ENCODE measurements at regions not wholly inside any gene's neighbourhood (a gene's known extent, or its start where the extent isn't known, plus 50 kb on each side); places are given as distances from the start of the nearest gene placed in this dataset.
A peak's percentile ranks its signal among the peaks of the same experiment; 100 is the strongest.

DNA sequence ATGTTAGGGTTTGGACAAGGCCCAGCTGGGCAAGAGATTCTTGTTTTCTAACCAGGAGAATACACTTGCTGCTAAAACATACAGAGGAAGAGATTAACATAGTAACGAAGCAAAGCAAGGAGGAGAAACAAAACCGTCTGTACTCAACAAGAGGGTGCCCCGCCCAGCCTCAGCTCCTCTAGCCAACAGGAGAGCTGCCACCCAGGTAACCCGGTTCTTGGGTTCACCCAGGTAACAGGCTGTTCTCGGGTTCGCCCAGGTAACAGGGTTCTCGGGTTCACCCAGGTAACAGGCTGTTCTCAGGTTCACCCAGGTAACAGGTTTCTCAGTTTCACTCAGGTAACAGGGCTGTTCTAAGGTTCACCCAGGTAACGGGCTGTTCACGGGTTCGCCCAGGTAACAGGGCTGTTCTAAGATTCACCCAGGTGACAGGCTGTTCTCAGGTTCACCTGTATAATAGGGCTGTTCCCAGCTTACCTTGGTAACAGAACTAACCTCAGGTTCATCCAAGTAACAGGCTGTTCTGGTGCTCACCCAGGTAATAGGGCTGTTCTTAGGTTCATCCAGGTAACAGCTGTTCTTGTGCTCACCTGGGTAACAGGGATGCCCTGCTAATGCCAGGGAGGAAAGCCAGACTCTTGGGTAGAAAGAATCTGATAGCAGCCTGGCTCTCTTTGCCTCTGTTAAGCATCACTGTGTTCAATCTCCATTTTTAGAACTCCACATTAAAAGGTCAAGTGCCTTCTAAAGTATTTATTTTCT lies 271.6 kb downstream of the SYK start:
- DNase-seq = no peak

DNA sequence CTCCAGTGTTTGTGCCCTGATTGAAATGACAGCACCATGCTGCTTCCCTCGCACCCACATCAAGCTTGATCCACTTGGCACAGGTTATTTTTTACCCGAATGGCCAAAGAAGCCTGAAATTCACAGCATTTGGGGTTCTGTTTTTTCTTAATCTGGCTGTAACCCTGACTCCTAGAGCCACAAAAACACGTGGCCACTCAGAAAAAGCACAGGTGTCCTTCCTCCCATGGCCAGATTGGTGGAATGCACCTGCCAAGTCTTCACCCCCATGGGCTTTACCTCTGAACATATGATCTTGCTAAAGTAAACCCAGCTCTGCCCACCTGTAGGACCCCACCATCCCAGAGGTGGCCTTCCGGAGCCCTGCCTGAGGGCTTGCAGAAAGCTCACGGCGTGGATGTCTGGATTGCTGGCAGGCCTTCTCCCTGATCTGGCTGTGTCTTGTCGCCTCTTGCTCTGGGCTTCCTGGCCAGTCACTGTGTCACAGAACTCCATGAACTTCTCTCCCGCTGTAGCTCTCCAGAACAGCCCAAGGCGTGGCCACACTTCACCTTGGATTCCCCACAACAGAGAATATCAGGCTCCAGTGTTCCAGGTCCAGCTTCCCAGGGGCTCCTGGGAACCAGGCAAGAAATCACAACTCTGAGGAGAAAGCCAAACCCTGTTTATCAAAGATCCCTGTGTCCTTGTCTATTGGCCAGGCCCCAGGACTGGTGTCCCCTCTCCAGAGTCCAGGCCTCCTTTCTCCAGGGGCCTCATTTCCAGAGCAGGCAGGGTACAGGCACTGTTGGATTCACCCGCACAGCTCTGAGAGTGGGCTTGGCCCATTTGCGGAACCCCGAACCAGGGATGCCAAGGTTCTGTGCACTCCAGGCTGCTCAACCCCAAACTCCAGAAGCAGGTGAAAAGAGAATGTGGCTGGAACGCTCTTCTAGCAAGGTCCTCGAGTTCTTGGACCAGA lies 272.5 kb downstream of the SYK start:
- DNase-seq = no peak

DNA sequence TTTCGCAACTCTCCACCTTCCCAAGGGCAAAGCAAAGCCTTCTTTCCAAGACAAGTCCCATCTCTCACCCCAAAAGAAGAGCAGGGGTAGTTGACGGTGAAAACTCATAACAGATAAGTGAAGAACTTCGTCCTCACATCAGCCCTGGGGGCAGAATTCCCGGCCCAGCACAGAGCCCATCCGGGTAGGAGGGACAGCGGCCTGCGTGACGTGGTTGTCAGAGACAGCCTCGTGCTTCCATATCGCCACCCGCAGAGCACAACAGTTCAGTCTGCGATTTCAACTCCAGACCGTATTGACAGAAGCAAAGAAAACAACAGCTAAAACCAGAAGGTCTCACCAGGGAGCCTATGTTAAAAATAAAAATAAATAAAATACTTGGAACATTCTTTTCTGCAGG lies 273.2 kb downstream of the SYK start:
- no peak for DNase-seq

DNA sequence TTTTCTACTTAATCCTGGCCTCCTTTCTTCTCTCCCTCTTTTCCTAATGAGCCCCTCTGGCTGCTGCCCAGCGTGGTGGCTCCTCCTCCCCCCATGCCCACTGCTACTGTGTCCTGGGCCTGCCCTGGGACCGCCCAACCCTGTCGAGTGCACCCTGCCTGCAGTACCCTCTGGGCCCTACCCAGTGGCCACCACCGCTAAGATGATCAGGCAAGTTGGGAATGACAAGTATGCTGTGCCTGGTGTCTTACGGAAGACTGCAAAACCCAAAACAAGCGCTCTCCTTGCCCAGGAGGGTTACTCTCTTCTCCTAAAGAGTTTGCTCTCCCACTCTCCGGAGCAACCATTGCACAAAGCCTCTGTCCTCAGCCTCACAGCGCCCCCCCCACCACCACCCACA lies 273.7 kb downstream of the SYK start:
- no peak for DNase-seq

DNA sequence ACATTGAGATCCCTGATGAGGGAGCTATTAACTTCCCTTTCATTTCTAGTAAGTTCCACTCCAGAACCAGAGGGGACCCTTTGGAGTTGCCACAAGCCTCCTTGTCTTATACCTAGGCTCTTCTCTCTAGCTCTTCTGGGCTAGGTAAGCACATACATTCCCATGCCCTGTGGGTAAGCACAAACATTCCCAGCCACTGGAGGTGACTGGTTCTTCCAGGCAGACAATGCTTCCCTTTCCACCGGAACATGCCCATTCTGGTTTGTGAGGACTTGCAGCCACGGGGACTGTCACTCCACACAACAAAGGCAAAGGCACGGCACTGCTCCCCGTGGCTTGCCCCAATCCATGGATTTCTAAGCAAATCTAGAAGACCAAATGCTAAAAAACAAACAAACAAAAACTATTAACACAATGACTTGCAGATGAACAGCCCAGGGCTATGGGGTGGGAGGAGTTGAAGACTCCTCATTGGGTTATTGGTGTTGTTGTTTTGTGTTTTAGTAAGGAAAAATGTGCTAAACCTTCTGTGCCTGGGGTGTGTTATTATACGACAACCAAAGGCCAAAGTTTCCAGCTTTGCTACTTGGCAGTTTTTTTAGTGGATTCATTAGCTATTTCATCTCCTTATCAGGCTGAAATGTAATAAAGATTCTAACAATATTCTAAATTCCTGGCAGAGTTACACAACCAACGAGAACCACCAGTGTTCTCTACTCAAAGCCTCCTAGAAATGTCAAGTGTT lies 276.2 kb downstream of the SYK start:
- no peak for DNase-seq

DNA sequence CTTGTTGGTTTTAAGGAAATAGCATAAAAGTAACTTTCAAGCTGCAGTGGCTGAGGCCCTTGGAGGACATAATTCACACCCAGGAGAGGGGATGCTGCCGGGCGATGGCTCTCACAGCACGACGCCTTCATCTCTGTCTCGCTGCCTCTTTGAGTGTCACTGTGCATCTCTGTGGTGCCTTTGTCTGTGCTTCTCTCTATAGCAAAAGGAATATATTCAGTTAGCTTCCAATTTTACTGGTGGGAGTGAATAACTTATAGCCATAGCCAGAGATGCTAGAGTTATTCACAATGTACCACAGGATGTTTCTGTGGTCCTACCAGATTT lies 276.7 kb downstream of the SYK start:
- no peak for DNase-seq

DNA sequence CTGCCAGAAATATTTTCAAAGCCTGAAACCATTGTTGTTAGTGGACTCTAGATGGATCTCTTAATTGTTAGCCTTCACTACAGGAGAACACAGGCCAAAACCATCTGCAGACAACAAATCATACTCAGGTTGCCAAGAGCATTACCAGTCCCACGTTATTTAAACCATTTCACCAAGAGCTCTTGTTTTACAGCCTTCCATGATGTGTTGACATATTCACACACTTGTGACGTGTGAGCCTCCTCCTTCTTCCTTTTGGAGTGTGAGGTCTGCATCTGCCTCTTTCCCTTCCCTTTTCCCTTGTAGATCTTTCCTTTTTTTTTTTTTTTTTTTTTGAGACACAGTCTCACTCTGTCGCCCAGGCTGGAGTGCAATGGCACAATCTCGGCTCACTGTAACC lies 279.0 kb downstream of the AUH start:
- no peak for DNase-seq

DNA sequence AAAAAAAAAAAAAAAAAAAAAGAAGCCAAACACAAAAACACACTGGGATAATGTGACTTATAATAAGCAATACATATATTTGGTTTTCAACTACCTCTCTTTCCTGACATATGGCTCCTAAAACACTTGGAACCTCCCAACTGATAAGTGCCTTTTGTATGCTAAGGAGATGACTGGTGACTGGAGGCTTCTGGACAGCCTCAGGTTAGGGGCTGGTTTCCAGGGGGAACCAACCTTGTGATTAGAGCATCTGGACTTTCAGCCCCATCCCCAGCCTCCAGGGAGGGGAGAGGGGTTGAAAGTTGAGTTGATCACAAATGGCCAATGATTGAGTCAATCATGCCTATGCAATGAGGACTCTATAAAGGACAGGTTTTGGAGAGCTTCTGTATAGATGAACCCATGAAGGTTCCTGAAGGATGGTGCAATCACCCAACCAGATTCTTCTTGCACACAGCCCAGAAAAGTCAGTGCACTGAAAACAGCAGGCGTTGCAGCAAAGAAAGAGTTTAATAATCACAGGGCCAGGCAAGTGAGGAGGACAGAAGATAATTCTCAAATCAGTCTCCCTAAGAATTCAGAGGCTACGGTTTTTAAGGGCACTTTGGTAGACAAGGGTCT lies 276.7 kb downstream of the AUH start:
- DNase-seq = no peak

DNA sequence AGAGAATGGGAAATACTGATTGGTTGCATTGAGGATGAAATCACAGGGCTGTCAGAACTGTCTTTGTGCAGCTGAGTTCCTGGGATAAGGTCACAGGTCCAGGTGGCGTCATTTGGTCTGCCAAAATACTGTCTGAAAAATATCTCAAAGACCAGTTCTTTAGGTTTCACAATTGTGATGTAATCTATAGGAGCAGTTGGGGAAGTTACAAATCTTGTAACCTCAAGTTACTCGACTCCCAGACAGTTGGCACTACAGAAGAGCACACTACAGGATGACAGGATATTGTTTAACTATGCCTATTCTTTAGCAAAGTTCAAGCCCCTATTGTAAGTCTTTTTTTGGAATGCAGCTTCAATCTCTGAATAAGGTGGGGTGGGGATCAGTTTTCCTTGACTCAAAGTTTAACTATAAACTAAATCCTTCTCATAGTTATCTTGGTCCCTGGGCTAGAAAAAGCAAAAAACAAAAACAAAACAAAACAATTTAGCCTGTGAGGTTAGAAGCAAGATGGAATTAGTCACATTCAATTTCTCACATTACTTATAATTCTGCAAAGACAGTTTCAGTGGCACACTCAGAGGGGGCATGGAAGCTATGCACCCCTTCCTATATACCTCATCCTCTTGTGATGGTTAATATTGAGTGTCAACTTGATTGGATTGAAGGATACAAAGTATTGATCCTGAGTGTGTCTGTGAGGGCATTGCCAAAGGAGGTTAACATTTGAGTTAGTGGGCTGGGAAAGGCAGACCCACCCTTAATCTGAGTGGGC lies 276.0 kb downstream of the AUH start:
- no peak for DNase-seq

DNA sequence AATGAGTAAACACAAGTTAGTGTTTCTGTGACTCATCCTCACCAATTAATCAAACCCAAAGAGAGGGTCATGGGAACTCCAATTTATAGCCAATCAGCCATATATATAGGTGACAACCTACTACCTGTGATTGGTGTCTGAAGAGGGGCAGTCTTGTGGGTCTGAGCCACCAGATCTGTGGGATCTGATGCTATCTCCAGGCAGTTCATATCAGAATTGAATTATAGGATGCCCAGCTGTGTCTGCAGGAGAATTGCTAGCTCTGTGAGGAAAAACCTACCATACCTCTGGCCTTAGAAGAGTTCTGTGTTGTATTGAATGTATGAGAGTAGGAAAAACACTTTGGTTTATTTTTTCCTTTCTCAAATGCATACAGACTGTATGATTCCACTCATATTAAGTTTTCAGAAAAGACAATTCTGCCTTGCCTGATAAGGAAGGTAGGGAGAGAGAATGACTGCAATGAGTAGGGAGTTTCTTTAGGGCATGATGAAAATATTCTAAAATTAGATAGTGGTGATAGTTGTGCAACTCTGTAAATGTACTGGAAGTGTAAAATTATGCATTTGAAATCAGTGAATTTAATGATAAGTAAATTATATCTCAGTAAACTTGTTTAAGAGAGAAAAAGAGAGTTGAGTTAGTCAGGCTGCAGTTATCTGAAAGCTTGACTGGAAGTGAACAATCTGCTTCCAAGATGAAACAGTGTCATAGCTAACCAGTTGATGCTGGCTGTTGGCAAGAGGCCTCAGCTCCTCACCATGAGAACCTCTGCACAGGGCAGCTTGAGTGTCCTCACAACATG lies 274.9 kb downstream of the AUH start:
- DNase-seq = no peak

DNA sequence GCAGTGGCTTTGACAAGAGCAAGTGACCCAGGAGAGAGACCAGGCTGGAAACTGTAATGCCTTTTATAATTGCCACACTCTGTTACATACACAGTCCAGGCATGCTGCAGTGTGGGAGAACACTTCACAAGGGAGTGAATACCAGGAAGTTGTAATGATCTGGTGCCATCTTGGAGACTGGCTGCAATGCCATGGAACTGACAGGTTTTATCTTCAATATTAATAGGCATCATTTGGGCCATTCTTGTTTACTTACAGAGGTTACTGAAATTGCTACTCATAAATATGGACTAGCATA lies 274.3 kb downstream of the AUH start:
- DNase-seq = no peak

DNA sequence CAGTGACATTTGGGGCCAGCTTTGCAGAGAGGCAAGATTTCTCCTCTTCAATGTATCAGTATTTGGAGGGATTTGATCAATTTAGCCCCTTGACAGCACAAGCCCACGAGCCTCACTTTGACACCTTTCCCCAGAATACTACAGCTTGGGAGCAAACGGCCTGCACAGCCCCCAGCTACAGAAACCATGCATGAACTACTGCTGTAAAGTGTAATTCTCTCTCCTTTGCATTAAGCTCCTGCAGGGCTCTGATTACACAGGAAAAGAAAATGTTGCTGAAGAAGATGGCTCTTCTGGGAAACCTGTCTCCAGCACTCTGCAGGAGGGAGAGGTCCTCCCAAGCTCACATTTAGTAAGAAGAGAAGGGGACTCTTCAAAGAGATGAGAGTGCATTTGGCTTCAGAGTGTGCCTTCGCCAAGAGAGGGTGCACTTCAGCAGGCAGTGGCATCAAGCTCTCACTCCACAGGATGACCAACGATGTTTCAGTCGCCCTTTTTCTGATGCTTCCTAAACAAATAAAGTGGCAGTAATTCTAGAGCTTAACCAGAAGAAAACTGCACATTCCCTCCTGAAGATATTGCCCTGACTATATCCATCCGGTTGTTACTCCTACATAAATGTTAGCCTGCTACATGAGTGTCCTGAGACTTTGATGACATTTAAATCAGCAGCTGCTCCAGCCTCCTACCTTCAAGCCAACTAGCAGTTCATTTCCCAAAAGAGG lies 272.2 kb downstream of the AUH start:
- DNase-seq = peak in 1 of 2 experiments; percentile 9

DNA sequence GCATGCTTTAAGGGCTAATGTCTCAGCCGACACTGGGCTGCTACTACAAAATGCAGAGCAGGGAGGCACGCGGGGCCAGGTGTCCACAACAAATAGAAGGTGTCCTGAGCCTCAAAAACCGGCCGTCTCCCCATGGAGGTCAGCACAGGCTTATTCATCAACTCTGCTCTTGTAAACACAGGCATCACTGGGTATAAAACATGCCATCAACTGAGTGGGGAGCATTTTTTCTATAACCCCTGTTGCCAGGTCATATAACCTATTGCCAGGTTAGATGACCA lies 271.6 kb downstream of the AUH start:
- DNase-seq = no peak

DNA sequence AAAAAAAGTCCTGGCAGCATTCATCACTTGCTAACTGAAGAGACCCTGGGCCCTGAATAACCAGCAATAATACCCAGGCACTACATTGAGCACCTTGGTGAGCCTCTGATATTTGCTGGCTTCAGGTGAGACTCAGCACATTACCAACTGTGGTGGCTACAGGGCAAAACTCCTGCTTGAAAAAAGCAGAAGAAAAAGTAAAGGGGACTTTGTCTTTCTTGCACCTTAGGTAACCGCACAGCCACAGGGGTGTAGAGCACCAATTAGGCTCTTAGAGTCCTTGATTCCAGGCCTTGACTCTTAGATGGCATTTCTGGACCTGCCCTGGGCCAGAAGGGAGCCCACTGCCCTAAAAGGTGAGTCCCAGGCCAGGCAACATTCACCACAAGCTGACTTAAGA lies 269.5 kb downstream of the AUH start:
- DNase-seq = no peak

DNA sequence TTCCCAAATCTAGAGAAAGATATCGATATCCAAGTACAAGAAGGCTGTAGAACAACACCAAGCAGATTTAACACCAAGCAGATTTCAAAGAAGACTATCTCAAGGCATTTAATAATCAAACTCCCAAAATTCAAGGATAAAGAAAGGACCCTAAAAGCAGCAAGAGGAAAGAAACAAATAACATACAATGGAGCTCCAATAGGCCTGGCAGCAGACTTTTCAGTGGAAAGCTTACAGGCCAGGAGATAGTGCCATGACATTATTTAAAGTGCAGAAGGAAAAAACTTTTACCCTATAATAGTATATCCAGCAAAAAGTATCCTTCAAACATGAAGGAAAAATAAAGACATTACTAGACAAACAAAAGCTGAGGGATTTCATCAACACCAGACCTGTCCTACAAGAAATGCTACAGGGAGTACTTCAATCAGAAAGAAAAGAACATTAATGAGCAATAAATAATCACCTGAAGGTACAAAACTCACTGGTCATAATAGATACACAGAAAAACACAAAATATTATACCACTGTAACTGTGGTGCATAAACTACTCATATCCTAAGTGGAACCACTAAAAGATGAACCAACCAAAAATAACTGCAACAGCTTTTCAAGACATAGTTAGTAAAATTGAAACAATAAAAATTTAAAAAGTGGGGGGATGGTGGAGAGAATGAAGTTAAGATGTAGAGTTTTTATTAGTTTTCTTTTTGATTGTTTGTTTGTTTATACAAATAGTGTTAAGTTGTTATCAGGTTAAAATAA lies 267.2 kb downstream of the AUH start:
- DNase-seq = no peak

DNA sequence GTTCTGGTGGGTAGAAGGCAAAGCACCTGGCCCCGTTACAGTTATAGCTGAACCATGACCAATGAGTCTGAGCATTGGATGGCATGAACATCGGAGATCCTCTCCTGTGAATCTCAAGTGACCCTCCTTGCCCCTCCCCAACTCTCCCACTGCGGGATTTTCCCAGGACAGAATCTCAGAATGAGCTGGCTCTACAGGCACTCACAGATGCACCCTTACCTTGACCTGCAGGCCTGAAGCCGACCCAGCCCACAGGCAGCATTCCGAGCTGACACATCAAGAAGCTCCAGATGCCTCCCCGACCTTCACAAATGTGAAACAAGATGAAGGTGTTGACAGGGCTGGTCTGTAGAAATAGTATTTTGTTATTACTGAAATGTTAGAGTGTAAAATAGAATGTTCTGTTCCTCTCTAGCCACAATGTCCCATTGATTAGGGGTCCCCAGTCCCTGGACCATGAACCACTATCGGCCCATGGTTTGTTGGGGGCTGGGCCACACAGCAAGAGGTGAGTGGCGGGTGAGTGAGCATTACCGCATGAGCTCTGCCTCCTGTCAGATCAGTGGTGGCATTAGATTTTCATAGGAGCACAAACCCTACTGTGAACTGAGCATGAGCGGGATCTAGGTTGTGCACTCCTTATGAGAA lies 263.4 kb downstream of the AUH start:
- no peak for DNase-seq

DNA sequence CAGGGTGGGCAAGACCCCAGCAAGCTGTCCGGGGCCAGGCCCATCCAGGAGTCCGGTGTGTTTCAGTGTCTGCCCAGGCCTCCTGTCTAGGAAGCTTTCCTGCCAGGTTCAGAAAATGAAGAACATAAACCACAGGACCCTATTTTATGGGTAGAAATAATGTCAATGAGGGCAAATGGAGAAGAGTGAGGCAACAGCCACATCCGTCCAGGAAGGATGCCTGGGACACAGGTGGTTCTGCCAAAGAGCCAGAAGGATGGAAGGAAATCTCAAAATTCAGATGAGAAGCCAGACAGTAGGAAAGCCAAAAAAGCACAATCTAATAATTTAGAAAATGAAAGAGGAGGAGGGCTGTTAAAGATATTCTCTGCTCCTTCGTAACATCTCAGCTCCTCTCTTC lies 262.3 kb downstream of the AUH start:
- no peak for DNase-seq

DNA sequence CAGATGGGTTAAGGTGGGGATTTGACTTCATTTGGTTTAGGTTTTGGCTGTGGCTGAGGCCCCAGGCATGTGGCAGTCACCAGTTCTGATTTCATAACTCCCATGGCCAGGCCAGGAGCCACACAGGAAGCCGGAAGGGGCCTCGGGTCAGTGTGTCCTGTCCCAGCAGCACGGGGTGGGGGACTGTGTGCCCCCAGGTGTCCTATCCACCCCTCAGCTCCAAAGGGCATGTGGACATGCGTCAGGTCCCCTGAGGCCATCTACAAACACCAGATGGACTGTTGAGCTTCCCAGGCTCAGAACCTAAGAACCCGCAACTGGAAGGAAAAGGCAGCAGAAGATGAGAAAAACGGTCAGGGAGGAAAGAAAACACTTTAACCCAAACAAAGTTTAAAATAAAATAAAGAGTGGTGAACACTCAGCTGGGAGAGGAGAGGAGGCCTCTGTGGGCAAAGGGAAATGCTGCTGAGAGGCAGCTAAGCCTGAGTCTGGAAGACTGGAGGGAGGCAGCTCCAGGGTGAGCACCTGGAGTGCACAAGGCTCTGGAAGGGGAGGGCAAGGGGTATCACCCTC lies 260.8 kb downstream of the AUH start:
- DNase-seq = no peak

DNA sequence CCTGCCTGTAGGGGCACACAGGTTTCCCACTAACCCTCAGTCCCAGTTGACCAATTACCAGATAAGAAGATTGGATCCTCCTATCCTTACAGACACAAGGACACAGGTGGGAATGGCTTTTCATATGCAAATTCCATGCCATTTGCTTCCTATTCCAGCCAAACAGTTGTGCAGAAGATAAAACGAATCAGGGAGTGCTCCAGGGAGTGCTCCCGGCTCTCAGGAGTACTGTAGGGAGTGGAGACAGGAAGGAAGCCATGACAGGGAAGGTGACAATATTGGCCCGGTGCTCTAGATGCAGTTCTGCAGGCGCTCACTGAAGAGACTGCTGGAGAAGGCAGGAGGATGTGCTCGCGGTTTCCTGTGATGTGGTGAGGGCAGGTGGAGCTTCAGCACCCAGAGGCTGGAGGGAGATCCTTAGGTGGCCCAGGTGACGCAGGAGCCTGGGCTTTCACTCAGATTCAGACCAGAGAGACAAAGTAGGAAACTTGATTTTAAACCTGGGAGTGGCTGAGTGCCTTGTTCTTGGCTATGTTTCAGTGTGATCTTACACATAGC lies 260.0 kb downstream of the AUH start:
- DNase-seq = peak; percentile 46 to 73
